ENCODE measurements at regions not wholly inside any gene's neighbourhood (a gene's known extent, or its start where the extent isn't known, plus 50 kb on each side); places are given as distances from the start of the nearest gene placed in this dataset.

DNA sequence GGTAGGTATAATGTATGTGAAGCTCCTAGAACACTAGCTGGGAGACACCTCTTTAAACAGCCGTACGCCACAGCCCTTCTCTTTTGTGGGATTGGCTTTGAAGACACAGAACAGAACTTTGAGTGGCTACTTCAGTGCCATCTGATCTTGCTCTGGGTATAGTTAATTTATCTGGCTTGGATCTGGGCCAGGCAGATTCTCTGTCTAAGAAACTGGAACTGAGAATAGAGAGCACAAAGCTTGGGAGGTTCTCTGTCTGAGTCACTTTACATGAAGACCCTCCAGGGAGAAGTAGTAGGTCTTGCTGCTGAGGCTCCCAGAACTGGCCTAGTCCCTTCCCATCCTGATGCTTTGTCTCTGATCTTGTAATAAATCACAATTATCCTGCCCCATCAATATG is 721.0 kb upstream of the KIF2B start:
- Histone ChIP-seq H3F3A (replicated peaks; ENCODE audit: insufficient read depth) (no peaks in the 10 kb centered on the region), H3K9ac (no peak overlapping the region), H2AFZ (ENCODE audit: low read depth) (no peak overlapping the region), H3K4me1 (ENCODE audit: control insufficient read depth in 1 of 2, insufficient read depth in 2 of 2, low read depth in 1 of 2, low read length in 1 of 2) (peaks cover 0 to 3% of the 10 kb centered on the region in 2 experiments; a peak in 1 of 4 replicates), H4K20me1 (ENCODE audit: insufficient read depth) (no peaks in the 10 kb centered on the region), H3K9me2 (no peaks in the 10 kb centered on the region), H3K27me3 (ENCODE audit: insufficient read depth) (no peaks in the 10 kb centered on the region), H3K79me2 (ENCODE audit: insufficient read depth) (no peaks in the 10 kb centered on the region), H3K4me3 (ENCODE audit: low read depth in 2 of 2, low read length in 1 of 2) (no peak overlapping the region), H3K9me3 (no peaks in the 10 kb centered on the region; the same call in 1 of the 2 replicates), H3K4me2 (no peak overlapping the region), H3K27ac (ENCODE audit: low read depth in 2 of 2, low read length in 1 of 2) (no peak overlapping the region), H3K36me3 (replicated peaks in 1 of 2; ENCODE audit: control insufficient read depth in 1 of 2, insufficient read depth in 2 of 2, low read length in 1 of 2) (no peaks in the 10 kb centered on the region)
- WGBS (ENCODE audit: low lambda C conversion rate) = 32% methylated on average over 2 of the region's 2 CpGs
- DNase-seq = no peak
- CTCF ChIA-PET = interaction anchor here (0.8 kb wide), 1 partner anchor 48 kb away, joined by 3 read pairs; no protein-coding TSS in a partner anchor
- no peak for TF ChIP-seq EP300 (IDR thresholded peaks at IDR 0.05; ENCODE audit: borderline replicate concordance in 1 of 2, low read depth in 1 of 2, low read length in 1 of 2)
- no peak for TF ChIP-seq GABPA (IDR thresholded peaks at IDR 0.05; ENCODE audit: low read depth)
- TF ChIP-seq RFX5 (IDR thresholded peaks at IDR 0.05; ENCODE audit: low read length) = no peak
- no peak for TF ChIP-seq RAD21 (IDR thresholded peaks at IDR 0.05; ENCODE audit: low read length)
- TF ChIP-seq, protein P1, sequence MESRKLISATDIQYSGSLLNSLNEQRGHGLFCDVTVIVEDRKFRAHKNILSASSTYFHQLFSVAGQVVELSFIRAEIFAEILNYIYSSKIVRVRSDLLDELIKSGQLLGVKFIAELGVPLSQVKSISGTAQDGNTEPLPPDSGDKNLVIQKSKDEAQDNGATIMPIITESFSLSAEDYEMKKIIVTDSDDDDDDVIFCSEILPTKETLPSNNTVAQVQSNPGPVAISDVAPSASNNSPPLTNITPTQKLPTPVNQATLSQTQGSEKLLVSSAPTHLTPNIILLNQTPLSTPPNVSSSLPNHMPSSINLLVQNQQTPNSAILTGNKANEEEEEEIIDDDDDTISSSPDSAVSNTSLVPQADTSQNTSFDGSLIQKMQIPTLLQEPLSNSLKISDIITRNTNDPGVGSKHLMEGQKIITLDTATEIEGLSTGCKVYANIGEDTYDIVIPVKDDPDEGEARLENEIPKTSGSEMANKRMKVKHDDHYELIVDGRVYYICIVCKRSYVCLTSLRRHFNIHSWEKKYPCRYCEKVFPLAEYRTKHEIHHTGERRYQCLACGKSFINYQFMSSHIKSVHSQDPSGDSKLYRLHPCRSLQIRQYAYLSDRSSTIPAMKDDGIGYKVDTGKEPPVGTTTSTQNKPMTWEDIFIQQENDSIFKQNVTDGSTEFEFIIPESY (IDR thresholded peaks at IDR 0.05; ENCODE audit: borderline replicate concordance, low read depth) = no peak
- TF ChIP-seq MXI1 (IDR thresholded peaks at IDR 0.05; ENCODE audit: low read depth, low read length) = no peak
- no peak for TF ChIP-seq FOXJ3 (CRISPR knock-in tag; IDR thresholded peaks at IDR 0.05)
- TF ChIP-seq TEAD4 (IDR thresholded peaks at IDR 0.05; ENCODE audit: borderline replicate concordance, insufficient read depth) = no peak
- TF ChIP-seq POLR2AphosphoS5 (IDR thresholded peaks at IDR 0.05; ENCODE audit: low read depth, low read length) = no peak
- TF ChIP-seq CHD2 (IDR thresholded peaks at IDR 0.05; ENCODE audit: low read length, partially characterized antibody) = no peak
- POLR2A ChIA-PET = no interaction called here

DNA sequence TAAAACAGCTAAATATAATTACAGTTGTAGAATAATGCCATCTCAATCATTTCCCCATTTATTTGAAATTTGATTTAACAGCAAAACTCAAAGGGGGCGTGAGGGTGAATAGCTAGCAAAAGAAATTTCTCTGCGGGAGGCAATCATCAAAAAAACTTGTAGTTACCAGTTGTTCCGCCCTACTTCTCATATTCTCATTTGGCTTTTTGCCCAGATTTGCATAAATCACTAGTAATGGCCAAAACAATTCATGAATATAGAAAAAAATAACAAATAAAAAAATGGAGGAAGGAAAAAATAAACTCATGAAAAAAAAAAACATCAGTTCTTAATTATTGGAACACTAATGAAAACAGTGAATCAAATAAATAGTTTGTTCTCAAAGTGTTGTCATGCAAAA is 722.6 kb upstream of the KIF2B start:
- TF ChIP-seq, protein P2, sequence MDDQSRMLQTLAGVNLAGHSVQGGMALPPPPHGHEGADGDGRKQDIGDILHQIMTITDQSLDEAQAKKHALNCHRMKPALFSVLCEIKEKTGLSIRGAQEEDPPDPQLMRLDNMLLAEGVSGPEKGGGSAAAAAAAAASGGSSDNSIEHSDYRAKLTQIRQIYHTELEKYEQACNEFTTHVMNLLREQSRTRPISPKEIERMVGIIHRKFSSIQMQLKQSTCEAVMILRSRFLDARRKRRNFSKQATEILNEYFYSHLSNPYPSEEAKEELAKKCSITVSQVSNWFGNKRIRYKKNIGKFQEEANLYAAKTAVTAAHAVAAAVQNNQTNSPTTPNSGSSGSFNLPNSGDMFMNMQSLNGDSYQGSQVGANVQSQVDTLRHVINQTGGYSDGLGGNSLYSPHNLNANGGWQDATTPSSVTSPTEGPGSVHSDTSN (IDR thresholded peaks at IDR 0.05) = no peak
- TF ChIP-seq, protein P3, sequence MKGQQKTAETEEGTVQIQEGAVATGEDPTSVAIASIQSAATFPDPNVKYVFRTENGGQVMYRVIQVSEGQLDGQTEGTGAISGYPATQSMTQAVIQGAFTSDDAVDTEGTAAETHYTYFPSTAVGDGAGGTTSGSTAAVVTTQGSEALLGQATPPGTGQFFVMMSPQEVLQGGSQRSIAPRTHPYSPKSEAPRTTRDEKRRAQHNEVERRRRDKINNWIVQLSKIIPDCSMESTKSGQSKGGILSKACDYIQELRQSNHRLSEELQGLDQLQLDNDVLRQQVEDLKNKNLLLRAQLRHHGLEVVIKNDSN (IDR thresholded peaks at IDR 0.05; ENCODE audit: borderline replicate concordance, low read depth) = no peak
- TF ChIP-seq RCOR1 (IDR thresholded peaks at IDR 0.05; ENCODE audit: low read length) (no peak), JUND (IDR thresholded peaks at IDR 0.05) (no peak), EZH2phosphoT487 (IDR thresholded peaks at IDR 0.05; ENCODE audit: borderline replicate concordance, low read depth) (no peak), GATA2 (CRISPR knock-in tag; IDR thresholded peaks at IDR 0.05) (no peak)
- TF ChIP-seq, protein P4, sequence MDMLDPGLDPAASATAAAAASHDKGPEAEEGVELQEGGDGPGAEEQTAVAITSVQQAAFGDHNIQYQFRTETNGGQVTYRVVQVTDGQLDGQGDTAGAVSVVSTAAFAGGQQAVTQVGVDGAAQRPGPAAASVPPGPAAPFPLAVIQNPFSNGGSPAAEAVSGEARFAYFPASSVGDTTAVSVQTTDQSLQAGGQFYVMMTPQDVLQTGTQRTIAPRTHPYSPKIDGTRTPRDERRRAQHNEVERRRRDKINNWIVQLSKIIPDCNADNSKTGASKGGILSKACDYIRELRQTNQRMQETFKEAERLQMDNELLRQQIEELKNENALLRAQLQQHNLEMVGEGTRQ (IDR thresholded peaks at IDR 0.05; ENCODE audit: borderline replicate concordance, low read depth, low read length) = no peak
- TF ChIP-seq, protein P1 (IDR thresholded peaks at IDR 0.05; ENCODE audit: borderline replicate concordance, low read depth) = no peak
- Histone ChIP-seq H3K4me1 (ENCODE audit: control insufficient read depth in 1 of 2, insufficient read depth in 2 of 2, low read depth in 1 of 2, low read length in 1 of 2) (peaks cover 0 to 3% of the 10 kb centered on the region in 2 experiments; a peak in 1 of 4 replicates), H3K79me2 (ENCODE audit: insufficient read depth) (no peaks in the 10 kb centered on the region), H3F3A (replicated peaks; ENCODE audit: insufficient read depth) (no peaks in the 10 kb centered on the region), H2AFZ (ENCODE audit: low read depth) (no peak overlapping the region), H4K20me1 (ENCODE audit: insufficient read depth) (no peaks in the 10 kb centered on the region), H3K27me3 (ENCODE audit: insufficient read depth) (no peaks in the 10 kb centered on the region), H3K9me3 (peaks cover 8% of the 10 kb centered on the region; the same call in 1 of the 2 replicates), H3K9ac (no peak overlapping the region), H3K4me3 (ENCODE audit: low read depth in 2 of 2, low read length in 1 of 2) (no peak overlapping the region), H3K27ac (ENCODE audit: low read depth in 2 of 2, low read length in 1 of 2) (no peak overlapping the region), H3K4me2 (no peak overlapping the region), H3K36me3 (replicated peaks in 1 of 2; ENCODE audit: control insufficient read depth in 1 of 2, insufficient read depth in 2 of 2, low read length in 1 of 2) (no peaks in the 10 kb centered on the region), H3K9me2 (no peaks in the 10 kb centered on the region)
- no peak for DNase-seq
- POLR2A ChIA-PET = no interaction called here
- 38% methylated on average over 3 of the region's 3 CpGs for WGBS (ENCODE audit: low lambda C conversion rate)
- CTCF ChIA-PET = interaction anchor here (0.7 kb wide), 1 partner anchor 22 kb away, joined by 3 read pairs; no protein-coding TSS in a partner anchor
